Fibroblast of pulmonary artery (primary cell): ENCODE measurements at regions not wholly inside any gene's neighbourhood (a gene's known extent, or its start where the extent isn't known, plus 50 kb on each side); places are given as distances from the start of the nearest gene placed in this dataset.

Experiments
- DNase-seq: peaks from one replicate; pipeline ENCODE4 v3.0.0-alpha.2; 2010; ENCODE audit warnings: low read depth
- H3K4me3 ChIP-seq: replicated peaks from 2 replicates; pipeline ENCODE4 v1.5.1; 2011; ENCODE audit warnings: low read depth, mild to moderate bottlenecking, control low read depth, low read length, moderate library complexity
- TF ChIP-seq, protein P1 (sequence below): IDR thresholded peaks from 2 replicates; pipeline ENCODE4 v1.5.1; 2011; ENCODE audit warnings: mild to moderate bottlenecking, control low read depth, low read length, inconsistent platforms; ENCODE audit errors: missing control alignments

- TF ChIP-seq, protein P1, sequence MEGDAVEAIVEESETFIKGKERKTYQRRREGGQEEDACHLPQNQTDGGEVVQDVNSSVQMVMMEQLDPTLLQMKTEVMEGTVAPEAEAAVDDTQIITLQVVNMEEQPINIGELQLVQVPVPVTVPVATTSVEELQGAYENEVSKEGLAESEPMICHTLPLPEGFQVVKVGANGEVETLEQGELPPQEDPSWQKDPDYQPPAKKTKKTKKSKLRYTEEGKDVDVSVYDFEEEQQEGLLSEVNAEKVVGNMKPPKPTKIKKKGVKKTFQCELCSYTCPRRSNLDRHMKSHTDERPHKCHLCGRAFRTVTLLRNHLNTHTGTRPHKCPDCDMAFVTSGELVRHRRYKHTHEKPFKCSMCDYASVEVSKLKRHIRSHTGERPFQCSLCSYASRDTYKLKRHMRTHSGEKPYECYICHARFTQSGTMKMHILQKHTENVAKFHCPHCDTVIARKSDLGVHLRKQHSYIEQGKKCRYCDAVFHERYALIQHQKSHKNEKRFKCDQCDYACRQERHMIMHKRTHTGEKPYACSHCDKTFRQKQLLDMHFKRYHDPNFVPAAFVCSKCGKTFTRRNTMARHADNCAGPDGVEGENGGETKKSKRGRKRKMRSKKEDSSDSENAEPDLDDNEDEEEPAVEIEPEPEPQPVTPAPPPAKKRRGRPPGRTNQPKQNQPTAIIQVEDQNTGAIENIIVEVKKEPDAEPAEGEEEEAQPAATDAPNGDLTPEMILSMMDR: no peak
- no peak for DNase-seq
- H3K4me3 ChIP-seq: no peak overlapping the region
Measured at GRCh38 chr5:103941596-103941995, 379.0 kb upstream of the NUDT12 start.

GRCh38 chr5:103938146-103938695 lies 375.6 kb upstream of the NUDT12 start:
- DNase-seq: no peak
- TF ChIP-seq, protein P1: no peak
- H3K4me3 ChIP-seq: no peak overlapping the region

- TF ChIP-seq, protein P1: no peak
- no peak for DNase-seq
- H3K4me3 ChIP-seq: no peak overlapping the region
Measured at GRCh38 chr5:103929338-103930013, 366.9 kb upstream of the NUDT12 start.

DNA sequence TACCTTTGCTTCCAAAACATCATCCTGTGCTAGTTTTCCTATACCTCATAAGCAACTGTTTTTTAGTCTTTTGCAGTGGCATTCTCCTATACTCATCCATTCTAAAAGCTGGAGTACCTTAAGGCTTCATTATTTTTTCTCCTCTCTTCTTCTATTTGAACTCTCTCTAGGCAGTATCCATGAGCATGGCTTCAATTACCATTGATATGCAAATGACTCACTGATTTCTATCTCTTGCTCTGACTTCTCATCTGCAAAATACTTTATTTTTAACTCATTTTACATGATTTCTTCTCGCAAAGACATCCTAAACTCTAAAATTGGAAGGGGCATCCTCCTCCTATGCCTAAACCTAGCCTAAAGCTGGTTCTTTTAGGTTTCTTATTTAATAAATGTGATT lies 365.1 kb upstream of the NUDT12 start:
- TF ChIP-seq, protein P1: no peak
- no peak for DNase-seq
- no peak overlapping the region for H3K4me3 ChIP-seq

DNA sequence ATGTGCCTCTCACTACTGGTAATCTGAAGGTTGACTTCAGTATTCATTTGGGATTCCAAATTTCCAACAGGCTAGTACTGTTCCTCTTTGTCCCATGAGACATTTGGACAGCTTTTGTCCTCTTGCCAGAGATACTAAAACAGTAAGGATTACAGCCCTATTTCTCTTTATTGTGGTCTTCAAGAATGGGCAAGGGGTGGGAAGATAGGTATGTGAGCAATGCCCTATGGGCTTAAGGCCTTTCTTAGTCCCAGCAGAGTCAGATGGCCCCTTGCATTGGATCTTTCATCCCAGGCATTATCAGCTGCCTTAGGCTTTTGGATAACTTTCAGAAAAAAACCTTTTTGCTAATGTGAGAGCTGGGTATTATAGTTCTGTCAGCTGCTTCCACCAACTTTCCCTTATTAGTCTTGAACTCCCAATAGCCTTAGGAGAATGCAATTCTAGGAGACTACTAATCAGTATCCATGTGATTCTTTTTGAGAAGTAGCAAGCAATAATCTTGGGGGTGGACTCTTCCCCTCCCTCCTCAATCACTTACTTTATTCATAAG lies 361.1 kb upstream of the NUDT12 start:
- TF ChIP-seq, protein P1: no peak
- H3K4me3 ChIP-seq: no peak overlapping the region
- DNase-seq: no peak

GRCh38 chr5:103919506-103919905 lies 356.9 kb upstream of the NUDT12 start:
- no peak overlapping the region for H3K4me3 ChIP-seq
- no peak for DNase-seq
- TF ChIP-seq, protein P1: no peak
